Gastrocnemius medialis (tissue), 4 donors: ENCODE measurements at regions not wholly inside any gene's neighbourhood (a gene's known extent, or its start where the extent isn't known, plus 50 kb on each side); places are given as distances from the start of the nearest gene placed in this dataset.

ENCODE experiments used
- ATAC-seq, 2 donors: fragments of 150-250 bp; one replicate each; pipeline ENCODE4 v1.9.1; 2016
- DNase-seq, 2 donors: peaks; one replicate each; pipeline ENCODE4 v3.0.0-alpha.2; 2019
- H3K27ac ChIP-seq, 4 donors: fragments of 200-600 bp; sonication (generic); 1 replicate in 1 of 4; 2 replicates in 3 of 4; pipeline ENCODE4 v1.5.1; 2016 to 2018; ENCODE audit warnings: mild to moderate bottlenecking in 2 of 4, moderate library complexity in 1 of 4
- H3K27me3 ChIP-seq, 3 donors: fragments of 200-600 bp; sonication (generic) in 2 of 3; 1 replicate in 1 of 3; 2 replicates in 2 of 3; pipeline versions ENCODE4 v1.5.1 to v1.6.0; 2016 to 2019; ENCODE audit warnings: mild to moderate bottlenecking in 1 of 3, moderate library complexity in 1 of 3
- H3K36me3 ChIP-seq, 2 donors: fragments of 200-600 bp; sonication (generic) in 1 of 2; one replicate each; pipeline ENCODE4 v1.5.1; 2017 to 2018
- H3K4me1 ChIP-seq, 2 donors: fragments of 200-600 bp; sonication (generic) in 1 of 2; one replicate each; pipeline ENCODE4 v1.5.1; 2016 to 2017; ENCODE audit warnings: mild to moderate bottlenecking in 2 of 2
- H3K4me3 ChIP-seq, 4 donors: fragments of 200-600 bp; sonication (generic) in 3 of 4; 1 replicate in 1 of 4; 2 replicates in 3 of 4; pipeline ENCODE4 v1.5.1; 2016 to 2019; ENCODE audit warnings: mild to moderate bottlenecking in 2 of 4
- H3K9me3 ChIP-seq, 3 donors: fragments of 200-600 bp; sonication (generic) in 2 of 3; 1 replicate in 1 of 3; 2 replicates in 2 of 3; pipeline ENCODE4 v1.5.1; 2016 to 2019
- CTCF ChIP-seq, 5 experiments: fragments of 450-650 bp in 3 of 5; fragments of 200-600 bp in 2 of 5; sonication (generic) in 2 of 5; IDR thresholded peaks in 4 of 5; conservative IDR thresholded peaks in 1 of 5; 1 replicate in 4 of 5; 2 replicates in 1 of 5; pipeline ENCODE4 v1.5.1; 2016 to 2019; ENCODE audit warnings: antibody characterized with exemption in 5 of 5, mild to moderate bottlenecking in 3 of 5, moderate library complexity in 3 of 5
- POLR2A ChIP-seq, 2 donors: fragments of 450-650 bp; IDR thresholded peaks; one replicate each; pipeline ENCODE4 v1.6.1; 2017; ENCODE audit warnings: antibody characterized with exemption in 2 of 2, mild to moderate bottlenecking in 2 of 2, moderate library complexity in 2 of 2
- in situ Hi-C, 4 donors: fragments of 200-750 bp; cut with MboI; loops; one replicate each; pipeline versions ENCODE4 v1.15.0 to v1.8.0; 2017; ENCODE audit warnings: low sequenced_read_pairs in 4 of 4
- intact Hi-C: fragments of 100-400 bp; cut with DNase I; formaldehyde crosslinking; loops from one replicate; pipeline ENCODE4 v1.15.1; 2023; ENCODE audit warnings: low total_unique reads

- no peak for DNase-seq
- no peak for ATAC-seq
- H3K9me3 ChIP-seq: no peaks in the 10 kb centered on the region
- TF ChIP-seq CTCF (IDR thresholded peaks at IDR 0.05 in 4 of 5, conservative IDR thresholded peaks at IDR 0.05 in 1 of 5) (no peak), POLR2A (IDR thresholded peaks at IDR 0.05) (no peak)
- intact Hi-C loops (no loop called here), in situ Hi-C loops (loop anchor here in 1 of 4 donors (25.0 kb wide), 1 partner anchor 94 kb away; no protein-coding TSS in a partner anchor)
- no peak overlapping the region for H3K27ac ChIP-seq
- no peak overlapping the region for H3K4me3 ChIP-seq
- no peaks in the 10 kb centered on the region for H3K36me3 ChIP-seq
- H3K27me3 ChIP-seq: no peaks in the 10 kb centered on the region
- H3K4me1 ChIP-seq: no peaks in the 10 kb centered on the region
These were observed 101.7 kb upstream of the RBBP8 start for GRCh38 chr18:22831441-22831904.

DNA sequence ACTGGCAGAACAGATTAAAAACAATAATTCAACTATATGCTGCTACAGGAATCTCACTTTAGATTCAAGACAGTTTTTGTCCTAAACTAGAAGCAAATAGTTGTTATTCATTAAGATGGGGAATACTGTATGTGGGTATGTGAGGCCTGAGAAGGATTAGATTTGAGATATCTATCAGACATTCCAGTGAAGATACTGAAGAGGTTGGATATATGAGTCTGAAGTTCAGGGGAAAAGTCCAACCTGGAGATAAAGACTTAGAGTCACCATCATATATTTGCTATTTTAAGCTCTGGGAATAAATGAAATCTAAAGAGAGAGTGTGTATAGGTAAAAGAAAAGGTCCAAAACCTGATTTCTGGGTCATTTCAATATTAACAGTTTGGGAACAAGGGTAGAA lies 96.2 kb upstream of the RBBP8 start:
- no peaks in the 10 kb centered on the region for H3K9me3 ChIP-seq
- intact Hi-C loops: no loop called here
- ATAC-seq (no peak), DNase-seq (no peak)
- H3K36me3 ChIP-seq: no peaks in the 10 kb centered on the region
- in situ Hi-C loops: loop anchor here in 1 of 4 donors (25.0 kb wide), 1 partner anchor 100 kb away; no protein-coding TSS in a partner anchor
- H3K4me3 ChIP-seq: no peak overlapping the region
- H3K27ac ChIP-seq: no peak overlapping the region
- H3K27me3 ChIP-seq: no peaks in the 10 kb centered on the region
- TF ChIP-seq CTCF (IDR thresholded peaks at IDR 0.05 in 4 of 5, conservative IDR thresholded peaks at IDR 0.05 in 1 of 5): no peak
- H3K4me1 ChIP-seq: no peaks in the 10 kb centered on the region

- no peaks in the 10 kb centered on the region for H3K9me3 ChIP-seq
- H3K36me3 ChIP-seq: no peaks in the 10 kb centered on the region
- H3K27ac ChIP-seq: no peak overlapping the region
- in situ Hi-C loops: loop anchor here in 1 of 4 donors (25.0 kb wide), 1 partner anchor 101 kb away; no protein-coding TSS in a partner anchor
- intact Hi-C loops: no loop called here
- TF ChIP-seq POLR2A (IDR thresholded peaks at IDR 0.05) (no peak), CTCF (IDR thresholded peaks at IDR 0.05 in 4 of 5, conservative IDR thresholded peaks at IDR 0.05 in 1 of 5) (no peak)
- no peak for DNase-seq
- no peaks in the 10 kb centered on the region for H3K4me1 ChIP-seq
- no peak for ATAC-seq
- no peak overlapping the region for H3K4me3 ChIP-seq
- H3K27me3 ChIP-seq: no peaks in the 10 kb centered on the region
These were observed 94.9 kb upstream of the RBBP8 start for GRCh38 chr18:22838221-22838620.

DNA sequence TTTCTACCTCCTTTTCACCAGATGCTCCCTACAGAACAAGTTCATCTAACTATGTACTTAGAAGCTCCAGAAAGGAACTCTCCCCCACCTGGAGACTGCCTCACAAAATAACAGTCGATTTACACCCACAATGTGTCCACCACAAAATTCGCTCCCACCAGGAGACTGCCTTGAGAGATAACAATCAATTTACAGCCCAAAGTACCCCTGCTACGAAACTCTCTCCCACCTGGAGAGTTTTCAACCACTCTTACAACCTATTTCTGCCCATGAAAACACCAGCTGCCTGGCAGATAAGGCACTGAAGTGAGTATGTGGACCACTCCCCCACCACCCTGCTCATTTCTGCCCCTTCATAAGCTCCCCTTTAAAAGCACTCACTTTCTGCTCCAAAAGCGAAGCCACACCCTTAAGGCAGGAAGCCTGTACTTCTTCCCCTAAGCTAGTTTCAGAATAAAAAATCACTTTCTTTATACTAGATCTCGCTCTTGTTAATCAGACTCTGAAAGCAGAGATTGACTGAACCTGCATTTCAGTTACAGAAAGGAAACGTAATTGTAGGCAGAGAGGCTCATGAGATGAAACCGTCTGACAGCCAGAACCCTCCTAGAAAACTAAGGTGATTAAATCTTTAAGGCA lies 94.4 kb upstream of the RBBP8 start:
- ATAC-seq: no peak
- H3K36me3 ChIP-seq: no peaks in the 10 kb centered on the region
- no peaks in the 10 kb centered on the region for H3K27me3 ChIP-seq
- H3K27ac ChIP-seq: no peak overlapping the region
- no peaks in the 10 kb centered on the region for H3K9me3 ChIP-seq
- in situ Hi-C loops (loop anchor here in 1 of 4 donors (25.0 kb wide), 1 partner anchor 101 kb away; no protein-coding TSS in a partner anchor), intact Hi-C loops (no loop called here)
- no peaks in the 10 kb centered on the region for H3K4me1 ChIP-seq
- TF ChIP-seq POLR2A (IDR thresholded peaks at IDR 0.05): no peak
- TF ChIP-seq CTCF (IDR thresholded peaks at IDR 0.05 in 4 of 5, conservative IDR thresholded peaks at IDR 0.05 in 1 of 5): no peak
- DNase-seq: no peak
- no peak overlapping the region for H3K4me3 ChIP-seq
